ENCODE measurements at regions not wholly inside any gene's neighbourhood (a gene's known extent, or its start where the extent isn't known, plus 50 kb on each side); places are given as distances from the start of the nearest gene placed in this dataset.

GRCh38 chr16:87108278-87108677 is 208.9 kb downstream of the C16orf95 start:
- no peak overlapping the region for H3K4me3 ChIP-seq
- no peaks in the 10 kb centered on the region for H3K9me3 ChIP-seq (ENCODE audit: low read depth)
- no peaks in the 10 kb centered on the region for H3K4me1 ChIP-seq (ENCODE audit: insufficient read depth)
- no peaks in the 10 kb centered on the region for H3K36me3 ChIP-seq (replicated peaks; ENCODE audit: insufficient read depth, low read depth)
- H3K27ac ChIP-seq: no peak overlapping the region
- no peak overlapping the region for H2AFZ ChIP-seq
- no peaks in the 10 kb centered on the region for H3K79me2 ChIP-seq
- no peaks in the 10 kb centered on the region for H3K27me3 ChIP-seq
- 87% methylated on average over 4 of the region's 4 CpGs for WGBS (ENCODE audit: low lambda C conversion rate, missing lambda C conversion rate)
- no peak for TF ChIP-seq EZH2 (IDR thresholded peaks at IDR 0.05; ENCODE audit: borderline replicate concordance)
- no peak for TF ChIP-seq EZH2phosphoT487 (IDR thresholded peaks at IDR 0.05; ENCODE audit: low read depth, severe bottlenecking, unreplicated experiment)
- no peaks in the 10 kb centered on the region for H4K20me1 ChIP-seq (ENCODE audit: insufficient read depth, poor library complexity, severe bottlenecking)
- no peak for DNase-seq (ENCODE audit: low spot score)
- no peak overlapping the region for H3K4me2 ChIP-seq
- no peaks in the 10 kb centered on the region for H3K9me2 ChIP-seq (replicated peaks; ENCODE audit: insufficient read depth)

- H3K9me3 ChIP-seq (ENCODE audit: low read depth): no peaks in the 10 kb centered on the region
Observed at GRCh38 chr16:87108941-87109340, 208.3 kb downstream of the C16orf95 start.

GRCh38 chr16:87114832-87115231 is 202.4 kb downstream of the C16orf95 start:
- Histone ChIP-seq H4K20me1 (ENCODE audit: insufficient read depth, poor library complexity, severe bottlenecking) (no peaks in the 10 kb centered on the region), H3K4me2 (no peak overlapping the region), H3K9me3 (ENCODE audit: low read depth) (no peaks in the 10 kb centered on the region), H3K9me2 (replicated peaks; ENCODE audit: insufficient read depth) (no peaks in the 10 kb centered on the region), H3K4me3 (no peak overlapping the region), H3K4me1 (ENCODE audit: insufficient read depth) (no peaks in the 10 kb centered on the region), H3K27ac (no peak overlapping the region), H3K79me2 (no peaks in the 10 kb centered on the region), H3K36me3 (replicated peaks; ENCODE audit: insufficient read depth, low read depth) (no peaks in the 10 kb centered on the region), H2AFZ (no peak overlapping the region), H3K27me3 (no peaks in the 10 kb centered on the region)
- 84% methylated on average over 5 of the region's 5 CpGs for WGBS (ENCODE audit: low lambda C conversion rate, missing lambda C conversion rate)
- no peak for TF ChIP-seq CTCF (IDR thresholded peaks at IDR 0.05; ENCODE audit: poor library complexity)
- TF ChIP-seq EZH2phosphoT487 (IDR thresholded peaks at IDR 0.05; ENCODE audit: low read depth, severe bottlenecking, unreplicated experiment): no peak
- DNase-seq (ENCODE audit: low spot score): no peak

More at GRCh38 chr16:87108941-87109340, 208.3 kb downstream of the C16orf95 start:
- no peak for TF ChIP-seq CTCF (IDR thresholded peaks at IDR 0.05; ENCODE audit: poor library complexity)
- TF ChIP-seq EZH2phosphoT487 (IDR thresholded peaks at IDR 0.05; ENCODE audit: low read depth, severe bottlenecking, unreplicated experiment): no peak
- TF ChIP-seq EZH2 (IDR thresholded peaks at IDR 0.05; ENCODE audit: borderline replicate concordance): no peak
- Histone ChIP-seq H3K4me2 (no peak overlapping the region), H2AFZ (no peak overlapping the region), H3K36me3 (replicated peaks; ENCODE audit: insufficient read depth, low read depth) (no peaks in the 10 kb centered on the region), H3K4me3 (no peak overlapping the region), H3K27ac (no peak overlapping the region), H4K20me1 (ENCODE audit: insufficient read depth, poor library complexity, severe bottlenecking) (no peaks in the 10 kb centered on the region), H3K27me3 (no peaks in the 10 kb centered on the region), H3K4me1 (ENCODE audit: insufficient read depth) (no peaks in the 10 kb centered on the region), H3K79me2 (no peaks in the 10 kb centered on the region), H3K9me2 (replicated peaks; ENCODE audit: insufficient read depth) (no peaks in the 10 kb centered on the region)
- no peak for DNase-seq (ENCODE audit: low spot score)
- 90% methylated on average over 1 of the region's 1 CpG for WGBS (ENCODE audit: low lambda C conversion rate, missing lambda C conversion rate)

- Histone ChIP-seq H3K9me3 (ENCODE audit: low read depth) (no peaks in the 10 kb centered on the region), H3K9me2 (replicated peaks; ENCODE audit: insufficient read depth) (no peaks in the 10 kb centered on the region), H4K20me1 (ENCODE audit: insufficient read depth, poor library complexity, severe bottlenecking) (no peaks in the 10 kb centered on the region), H2AFZ (no peak overlapping the region), H3K27me3 (no peaks in the 10 kb centered on the region), H3K4me1 (ENCODE audit: insufficient read depth) (no peaks in the 10 kb centered on the region), H3K36me3 (replicated peaks; ENCODE audit: insufficient read depth, low read depth) (no peaks in the 10 kb centered on the region), H3K79me2 (no peaks in the 10 kb centered on the region), H3K27ac (no peak overlapping the region), H3K4me3 (no peak overlapping the region), H3K4me2 (no peak overlapping the region)
- DNase-seq (ENCODE audit: low spot score): no peak
- 64% methylated on average over 6 of the region's 6 CpGs for WGBS (ENCODE audit: low lambda C conversion rate, missing lambda C conversion rate)
- TF ChIP-seq CTCF (IDR thresholded peaks at IDR 0.05; ENCODE audit: poor library complexity): no peak
- no peak for TF ChIP-seq EZH2phosphoT487 (IDR thresholded peaks at IDR 0.05; ENCODE audit: low read depth, severe bottlenecking, unreplicated experiment)
- no peak for TF ChIP-seq EZH2 (IDR thresholded peaks at IDR 0.05; ENCODE audit: borderline replicate concordance)
Observed at GRCh38 chr16:87115646-87116045, 201.5 kb downstream of the C16orf95 start.

All from hepatocyte (in vitro differentiated cells).